Mucosa of stomach (tissue), 1 donor: ENCODE measurements at regions not wholly inside any gene's neighbourhood (a gene's known extent, or its start where the extent isn't known, plus 50 kb on each side); places are given as distances from the start of the nearest gene placed in this dataset.

ENCODE experiments used
- H3K27me3 ChIP-seq: one replicate; pipeline ENCODE4 v1.7.0; 2013; ENCODE audit warnings: mild to moderate bottlenecking, low read length; ENCODE audit not compliant: control insufficient read depth, insufficient read depth
- H3K36me3 ChIP-seq: one replicate; pipeline ENCODE4 v1.7.0; 2013; ENCODE audit warnings: low read length; ENCODE audit not compliant: control insufficient read depth, insufficient read depth
- H3K4me1 ChIP-seq: one replicate; pipeline ENCODE4 v1.7.0; 2013; ENCODE audit warnings: mild to moderate bottlenecking, low read length; ENCODE audit not compliant: control insufficient read depth, insufficient read depth
- H3K4me3 ChIP-seq: one replicate; pipeline ENCODE4 v1.7.0; 2013; ENCODE audit warnings: low read length
- H3K9ac ChIP-seq: one replicate; pipeline ENCODE4 v1.7.0; 2013; ENCODE audit warnings: mild to moderate bottlenecking, low read length, moderate library complexity
- H3K9me3 ChIP-seq: one replicate; pipeline ENCODE4 v1.7.0; 2013; ENCODE audit warnings: mild to moderate bottlenecking, low read length, moderate library complexity; ENCODE audit not compliant: control insufficient read depth
- donor health status: Pancreatic carcinoma.

DNA sequence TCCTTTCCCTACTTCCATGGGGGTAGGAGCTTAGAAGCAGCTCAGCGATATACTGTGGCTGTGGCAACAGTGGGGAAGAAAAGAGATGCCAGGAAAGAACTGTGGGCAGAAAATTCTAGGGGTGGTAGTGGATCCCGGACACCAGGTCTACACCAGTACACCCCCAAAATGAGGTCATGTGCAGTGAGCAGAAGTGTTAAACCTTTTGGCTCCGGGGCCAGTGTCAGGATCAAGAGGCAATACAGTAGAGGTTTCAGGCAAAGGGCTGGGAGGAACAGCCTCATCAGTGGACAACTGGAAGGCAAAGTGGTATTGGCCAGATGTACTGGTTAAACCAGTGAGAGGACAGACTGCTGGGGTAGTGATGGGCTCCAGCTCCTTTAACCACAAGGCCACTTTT lies 163.1 kb upstream of the CCL2 start:
- Histone ChIP-seq H3K4me3 (no peak overlapping the region), H3K9ac (no peak overlapping the region), H3K4me1 (no peaks in the 10 kb centered on the region), H3K36me3 (no peaks in the 10 kb centered on the region), H3K27me3 (no peaks in the 10 kb centered on the region), H3K9me3 (no peaks in the 10 kb centered on the region)

DNA sequence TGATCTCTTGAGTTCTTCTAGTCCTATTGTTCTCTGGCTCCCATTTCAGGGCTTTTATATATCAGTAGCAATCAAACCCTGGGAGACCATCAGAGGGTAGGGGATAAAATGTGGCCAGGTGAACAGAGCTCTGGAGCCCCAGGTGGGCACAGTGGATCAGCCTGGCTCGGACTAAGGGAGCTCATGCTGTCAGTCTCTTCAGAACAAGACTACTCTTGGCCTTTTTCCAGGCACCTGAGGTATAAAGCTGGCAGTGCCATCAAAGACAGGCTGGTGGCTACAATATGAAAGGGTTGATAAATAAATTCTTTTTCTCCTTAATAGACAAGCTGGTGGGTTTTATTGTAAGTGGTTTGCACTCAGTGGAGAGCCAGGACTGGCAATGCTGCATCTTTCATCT lies 160.0 kb upstream of the CCL2 start:
- Histone ChIP-seq H3K9me3 (no peaks in the 10 kb centered on the region), H3K4me1 (no peaks in the 10 kb centered on the region), H3K27me3 (no peaks in the 10 kb centered on the region), H3K4me3 (no peak overlapping the region), H3K9ac (no peak overlapping the region), H3K36me3 (no peaks in the 10 kb centered on the region)

DNA sequence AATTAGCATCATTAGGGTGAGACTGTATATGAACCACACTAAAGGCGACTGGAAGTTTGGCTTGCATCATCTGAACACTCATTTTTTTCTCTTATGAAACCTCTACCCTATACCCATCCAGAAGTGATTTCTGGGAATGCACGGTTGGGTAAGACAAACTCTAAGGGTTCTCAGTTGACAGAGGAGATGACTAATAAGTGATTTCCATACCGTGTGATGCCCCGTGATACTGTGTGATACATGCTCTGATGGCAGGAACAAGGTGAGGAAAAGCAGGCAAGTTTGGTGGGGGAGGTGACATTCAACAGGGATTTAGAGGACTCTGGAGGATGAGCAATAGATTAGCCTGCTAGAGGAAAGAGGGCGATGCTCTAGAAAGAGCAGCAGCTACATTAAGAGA lies 156.4 kb upstream of the CCL2 start:
- no peaks in the 10 kb centered on the region for H3K27me3 ChIP-seq
- no peak overlapping the region for H3K4me3 ChIP-seq
- H3K4me1 ChIP-seq, result no peaks in the 10 kb centered on the region
- no peaks in the 10 kb centered on the region for H3K36me3 ChIP-seq
- no peaks in the 10 kb centered on the region for H3K9me3 ChIP-seq
- no peak overlapping the region for H3K9ac ChIP-seq

DNA sequence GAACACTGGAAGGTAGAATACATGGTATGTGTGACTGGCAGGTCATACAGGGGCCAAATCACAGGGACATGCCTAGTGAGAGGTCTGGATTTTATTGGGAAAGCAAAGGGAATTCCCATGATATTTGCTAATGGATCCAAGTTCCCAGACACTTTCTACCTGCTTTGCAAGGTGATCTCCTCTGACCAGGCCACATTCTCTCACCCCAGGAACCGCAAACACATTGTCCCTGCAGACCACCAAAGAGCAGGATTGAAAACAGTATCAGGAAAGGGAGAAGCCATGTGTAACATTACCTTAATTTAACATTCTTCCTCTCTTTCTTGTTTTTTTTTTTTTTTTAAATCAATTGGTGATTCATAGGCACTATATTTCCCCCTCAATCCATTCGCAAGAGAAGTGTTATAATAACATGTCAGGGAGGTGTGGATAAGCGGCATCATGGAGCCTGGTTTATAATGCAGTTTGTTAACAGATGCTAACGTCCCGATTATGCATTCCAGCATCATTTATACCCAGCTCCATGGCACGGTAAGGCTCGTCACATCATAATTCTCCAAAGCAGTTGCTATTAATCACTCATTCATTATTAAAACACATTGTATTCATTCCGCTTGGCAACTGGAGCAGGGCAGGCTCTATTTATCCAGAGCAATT lies 155.1 kb upstream of the CCL2 start:
- H3K4me3 ChIP-seq, result no peak overlapping the region
- no peaks in the 10 kb centered on the region for H3K36me3 ChIP-seq
- no peak overlapping the region for H3K9ac ChIP-seq
- no peaks in the 10 kb centered on the region for H3K4me1 ChIP-seq
- no peaks in the 10 kb centered on the region for H3K27me3 ChIP-seq
- no peaks in the 10 kb centered on the region for H3K9me3 ChIP-seq

DNA sequence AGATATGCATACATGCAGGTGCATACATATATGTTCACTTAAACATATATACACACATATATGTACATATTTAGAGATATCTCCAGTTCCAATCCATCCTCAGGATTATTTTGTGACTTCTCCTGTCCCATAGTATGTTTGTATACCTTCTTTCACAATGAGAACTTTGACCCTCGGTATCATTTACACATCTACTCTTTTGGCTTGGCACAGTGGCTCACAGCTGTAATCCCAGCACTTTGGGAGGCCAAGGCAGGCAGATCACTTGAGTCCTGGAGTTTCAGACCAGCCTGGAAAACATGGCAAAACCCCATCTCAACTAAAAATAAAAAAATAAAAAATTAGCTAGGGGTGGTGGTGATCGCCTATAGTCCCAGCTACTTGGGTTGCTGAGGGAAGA lies 148.1 kb upstream of the CCL2 start:
- Histone ChIP-seq H3K4me1 (no peaks in the 10 kb centered on the region), H3K9ac (no peak overlapping the region), H3K4me3 (no peak overlapping the region), H3K36me3 (no peaks in the 10 kb centered on the region), H3K9me3 (no peaks in the 10 kb centered on the region), H3K27me3 (no peaks in the 10 kb centered on the region)

DNA sequence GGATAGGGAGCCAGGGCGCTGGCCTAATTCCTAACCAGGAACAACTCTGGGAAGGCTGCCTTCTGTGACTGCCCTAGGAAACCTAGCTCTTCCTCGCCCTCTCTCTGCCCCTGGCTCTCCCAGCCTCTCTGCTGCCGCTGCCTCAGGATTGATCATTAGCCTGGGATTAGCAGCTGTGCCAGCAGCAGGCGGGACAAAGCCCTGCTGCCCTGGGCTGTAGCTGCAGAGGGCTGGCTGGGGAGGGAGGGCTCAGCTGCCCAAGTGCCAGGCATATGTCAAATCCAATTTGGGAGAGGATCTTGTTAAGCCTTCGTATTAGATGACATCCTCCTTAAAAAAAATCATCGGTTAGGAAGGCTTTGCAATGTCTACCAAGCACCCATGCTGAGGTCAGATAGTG lies 144.8 kb upstream of the CCL2 start:
- no peaks in the 10 kb centered on the region for H3K27me3 ChIP-seq
- no peaks in the 10 kb centered on the region for H3K36me3 ChIP-seq
- H3K9ac ChIP-seq, result no peak overlapping the region
- no peaks in the 10 kb centered on the region for H3K4me1 ChIP-seq
- H3K9me3 ChIP-seq, result no peaks in the 10 kb centered on the region
- no peak overlapping the region for H3K4me3 ChIP-seq

DNA sequence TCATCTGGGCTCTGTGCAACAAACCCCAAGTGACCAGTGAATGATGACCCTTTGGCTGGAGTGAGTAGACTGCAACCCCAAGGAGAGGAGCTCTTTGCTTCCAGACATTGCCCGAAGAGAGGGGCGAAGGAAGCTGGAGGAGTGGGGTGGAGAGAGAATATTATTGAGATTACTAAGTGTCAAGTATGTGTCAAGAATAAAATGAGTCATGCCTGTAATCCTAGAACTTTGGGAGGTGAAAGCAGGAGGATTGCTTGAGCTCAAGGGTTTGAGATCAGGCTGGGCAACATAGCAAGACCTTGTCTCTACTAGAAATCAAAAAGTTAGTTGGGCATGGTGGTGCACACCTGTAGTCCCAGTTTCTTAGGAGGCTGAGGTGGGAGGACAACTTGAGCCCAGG lies 142.0 kb upstream of the CCL2 start:
- H3K4me3 ChIP-seq, result no peak overlapping the region
- H3K9me3 ChIP-seq, result no peaks in the 10 kb centered on the region
- no peaks in the 10 kb centered on the region for H3K36me3 ChIP-seq

DNA sequence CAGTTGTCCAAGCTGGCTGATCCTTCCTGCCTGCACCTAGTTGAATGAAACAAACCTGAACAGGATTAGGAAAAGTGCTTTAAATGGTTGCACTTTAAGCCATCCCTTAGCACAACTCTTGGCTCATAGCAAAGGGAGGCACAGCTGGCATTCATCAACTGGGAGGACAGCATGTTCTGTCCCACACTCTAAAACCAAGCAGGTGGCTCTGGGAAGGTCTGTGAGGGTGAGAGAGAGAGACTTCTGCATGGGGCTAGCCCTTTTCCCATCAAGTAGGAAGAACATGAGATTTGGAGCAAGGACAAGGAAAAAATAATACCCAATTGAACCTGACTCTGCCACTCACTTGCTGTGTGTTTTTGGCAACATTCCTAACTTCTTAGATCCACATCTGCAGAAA lies 140.9 kb upstream of the CCL2 start:
- Histone ChIP-seq H3K27me3 (no peaks in the 10 kb centered on the region), H3K36me3 (no peaks in the 10 kb centered on the region), H3K4me1 (no peaks in the 10 kb centered on the region), H3K9ac (no peak overlapping the region), H3K4me3 (no peak overlapping the region), H3K9me3 (no peaks in the 10 kb centered on the region)

More for the DNA sequence above, 142.0 kb upstream of the CCL2 start:
- H3K27me3 ChIP-seq, result no peaks in the 10 kb centered on the region
- H3K4me1 ChIP-seq, result no peaks in the 10 kb centered on the region
- no peak overlapping the region for H3K9ac ChIP-seq

DNA sequence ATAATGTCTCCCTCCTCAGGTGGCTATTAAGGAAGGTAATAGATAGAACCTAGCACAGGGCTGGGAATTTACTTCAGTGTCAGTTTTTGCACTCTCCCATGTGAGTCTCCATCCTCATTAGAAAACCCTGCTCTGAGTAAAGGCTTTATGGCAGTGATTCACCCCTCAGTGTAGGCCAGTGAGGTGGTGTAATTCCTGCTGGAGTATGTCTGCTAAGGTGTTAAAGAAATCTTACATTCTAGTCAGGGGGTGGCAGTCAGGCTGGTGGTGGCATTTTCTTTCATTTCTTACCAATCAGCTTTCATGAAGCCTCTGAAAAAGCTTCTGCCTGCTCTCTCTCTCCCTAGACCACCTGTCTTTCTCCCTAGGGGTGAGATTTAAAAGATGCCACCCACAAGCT lies 138.8 kb upstream of the CCL2 start:
- Histone ChIP-seq H3K9me3 (no peaks in the 10 kb centered on the region), H3K4me3 (no peak overlapping the region), H3K36me3 (no peaks in the 10 kb centered on the region), H3K4me1 (no peaks in the 10 kb centered on the region), H3K27me3 (peaks cover 3% of the 10 kb centered on the region), H3K9ac (no peak overlapping the region)

DNA sequence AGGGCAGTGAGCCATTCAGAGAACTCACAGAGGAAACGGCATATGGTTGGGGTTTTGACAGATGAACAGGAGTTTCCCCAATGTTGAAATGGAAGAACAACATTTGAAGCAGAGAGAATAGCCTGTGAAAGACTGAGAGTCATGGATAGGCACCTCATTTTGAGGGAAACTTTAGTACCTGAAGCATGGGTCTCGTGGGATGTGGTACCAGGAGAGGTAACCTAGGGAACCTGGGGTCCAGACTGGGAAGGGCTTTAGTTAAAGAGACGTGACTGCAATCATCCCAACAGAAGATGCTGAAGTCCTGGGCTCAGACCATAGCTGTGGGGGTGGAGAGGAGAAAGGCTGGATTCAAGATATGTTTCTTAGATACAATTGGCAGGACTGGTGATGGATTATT lies 137.8 kb upstream of the CCL2 start:
- no peaks in the 10 kb centered on the region for H3K4me1 ChIP-seq
- no peaks in the 10 kb centered on the region for H3K36me3 ChIP-seq
- H3K9ac ChIP-seq, result no peak overlapping the region
- peaks cover 3% of the 10 kb centered on the region for H3K27me3 ChIP-seq
- H3K4me3 ChIP-seq, result no peak overlapping the region
- no peaks in the 10 kb centered on the region for H3K9me3 ChIP-seq

DNA sequence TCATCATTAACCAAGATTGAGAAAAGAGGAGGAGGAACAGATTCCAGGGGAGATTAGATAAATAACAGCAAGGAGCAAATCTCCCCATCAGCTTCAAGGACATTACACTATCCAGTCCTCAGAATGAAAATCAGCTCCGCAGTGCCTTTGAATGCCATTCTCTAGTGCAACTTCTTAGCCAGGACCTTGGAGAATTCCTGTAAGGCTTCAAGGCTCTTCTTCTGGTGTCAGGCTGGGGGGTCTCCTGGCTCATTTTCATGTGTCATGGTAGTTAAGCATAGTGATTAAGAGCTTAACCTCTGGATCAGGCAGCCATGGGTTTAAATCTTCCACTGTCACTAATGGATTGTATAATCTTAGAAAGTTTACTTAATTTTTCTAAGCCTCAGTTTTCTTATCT lies 137.3 kb upstream of the CCL2 start:
- Histone ChIP-seq H3K9me3 (no peaks in the 10 kb centered on the region), H3K27me3 (peaks cover 3% of the 10 kb centered on the region), H3K9ac (no peak overlapping the region), H3K4me3 (no peak overlapping the region), H3K4me1 (no peaks in the 10 kb centered on the region), H3K36me3 (no peaks in the 10 kb centered on the region)

DNA sequence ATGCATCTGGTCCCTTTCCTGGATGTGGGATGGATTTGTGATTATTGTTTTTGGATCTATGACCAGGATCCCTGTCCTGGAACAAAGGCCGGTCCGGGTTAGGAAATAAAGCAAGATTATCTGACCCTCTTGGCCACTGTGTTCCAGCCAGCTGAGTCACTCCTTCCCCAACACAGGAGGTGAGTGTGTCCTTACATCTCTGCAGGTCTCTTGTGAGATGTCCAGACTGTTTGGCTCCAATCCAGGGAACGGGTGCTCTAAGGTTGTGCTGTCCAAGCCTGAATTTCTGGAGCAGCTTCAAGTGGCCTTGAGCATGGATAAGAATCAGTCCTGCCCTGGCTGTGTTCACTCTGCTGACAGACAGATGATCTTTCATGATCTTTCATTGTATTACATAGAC lies 136.5 kb upstream of the CCL2 start:
- Histone ChIP-seq H3K36me3 (no peaks in the 10 kb centered on the region), H3K4me1 (no peaks in the 10 kb centered on the region), H3K9ac (no peak overlapping the region), H3K9me3 (no peaks in the 10 kb centered on the region), H3K27me3 (peaks cover 3% of the 10 kb centered on the region), H3K4me3 (no peak overlapping the region)

DNA sequence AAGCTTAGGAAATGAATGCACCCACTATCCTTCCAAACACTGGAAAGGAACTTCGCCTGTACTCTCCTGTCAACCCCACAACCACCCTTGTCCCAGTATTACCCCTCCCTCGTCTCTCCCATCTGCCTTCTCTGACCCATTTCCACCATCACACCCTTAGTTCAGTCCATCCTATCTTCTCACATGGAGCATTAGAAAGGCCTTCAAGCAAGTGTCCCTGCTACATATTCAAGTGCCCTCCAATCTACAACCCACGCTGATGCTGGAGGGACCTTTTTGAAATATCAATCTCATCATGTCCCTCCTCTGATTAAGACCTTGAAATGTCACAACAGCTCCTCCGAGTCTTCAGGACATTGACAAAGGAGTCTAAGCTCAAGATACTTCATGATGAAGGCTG lies 133.8 kb upstream of the CCL2 start:
- Histone ChIP-seq H3K36me3 (no peaks in the 10 kb centered on the region), H3K27me3 (peaks cover 3% of the 10 kb centered on the region), H3K9me3 (no peaks in the 10 kb centered on the region), H3K9ac (no peak overlapping the region), H3K4me3 (no peak overlapping the region), H3K4me1 (no peaks in the 10 kb centered on the region)
